NOMO-1 treated with DMSO at 0.1 percent for 48 hours (cell line): ENCODE measurements at regions not wholly inside any gene's neighbourhood (a gene's known extent, or its start where the extent isn't known, plus 50 kb on each side); places are given as distances from the start of the nearest gene placed in this dataset.

Source experiments
- DNase-seq: peaks from one replicate; lab custom pipeline; 2025; ENCODE audit not compliant: unreplicated experiment; lab: John Stamatoyannopoulos, UW

- peak; percentile 59 for DNase-seq
Measured at GRCh38 chr7:18401757-18402156, 93.8 kb upstream of the HDAC9 start.

DNA sequence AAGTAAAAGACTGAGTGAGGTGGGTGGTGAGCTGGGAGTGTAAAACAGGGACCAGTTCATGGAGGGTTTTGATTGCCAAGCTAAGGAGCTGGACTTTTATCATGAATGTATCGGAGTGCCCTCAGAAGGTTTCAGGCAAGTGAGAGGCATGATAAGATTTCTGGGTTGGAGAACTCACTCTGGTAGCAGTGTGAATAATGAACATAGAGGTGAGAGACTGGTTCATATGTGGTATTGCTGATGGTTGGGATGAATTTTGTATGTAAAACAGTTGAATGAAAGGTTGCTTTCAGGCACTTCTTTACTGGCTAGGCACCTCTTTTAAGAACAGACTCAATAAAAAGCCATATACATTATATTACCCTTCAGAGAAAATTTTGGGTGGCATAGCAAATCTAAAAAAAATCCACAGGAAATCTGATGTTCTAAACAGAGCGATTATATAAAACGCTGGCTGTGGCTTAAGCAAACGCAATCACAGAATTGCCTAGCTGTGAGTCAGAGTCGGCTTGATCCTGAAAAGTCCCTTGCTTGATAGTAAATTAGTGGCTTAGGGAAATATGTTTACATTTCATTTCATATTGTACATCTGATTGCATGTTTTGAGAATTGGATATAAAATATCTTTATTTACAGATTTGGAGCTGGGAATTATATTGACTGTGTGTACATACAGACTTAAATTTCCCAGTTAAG lies 92.9 kb upstream of the HDAC9 start:
- no peak for DNase-seq

GRCh38 chr7:18405726-18406125 lies 89.8 kb upstream of the HDAC9 start:
- no peak for DNase-seq

DNA sequence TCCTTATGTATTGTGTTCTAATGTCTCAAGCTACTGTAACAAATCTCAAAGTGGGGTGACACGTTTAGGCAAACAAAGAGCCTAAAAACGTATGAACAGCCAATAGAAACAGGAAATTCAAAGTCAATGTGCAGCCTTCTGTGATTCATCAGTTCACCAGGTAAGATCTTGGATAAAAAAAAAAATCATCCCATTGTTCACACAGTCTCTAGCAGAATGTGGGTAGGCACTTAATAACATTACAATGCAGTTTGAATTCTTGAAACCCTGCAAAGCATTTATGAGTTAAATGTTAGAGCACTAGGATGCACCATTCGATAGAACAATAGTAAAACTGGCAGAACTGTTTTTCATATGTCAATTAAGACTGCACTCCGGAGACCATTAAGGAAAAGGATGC lies 88.2 kb upstream of the HDAC9 start:
- no peak for DNase-seq

DNA sequence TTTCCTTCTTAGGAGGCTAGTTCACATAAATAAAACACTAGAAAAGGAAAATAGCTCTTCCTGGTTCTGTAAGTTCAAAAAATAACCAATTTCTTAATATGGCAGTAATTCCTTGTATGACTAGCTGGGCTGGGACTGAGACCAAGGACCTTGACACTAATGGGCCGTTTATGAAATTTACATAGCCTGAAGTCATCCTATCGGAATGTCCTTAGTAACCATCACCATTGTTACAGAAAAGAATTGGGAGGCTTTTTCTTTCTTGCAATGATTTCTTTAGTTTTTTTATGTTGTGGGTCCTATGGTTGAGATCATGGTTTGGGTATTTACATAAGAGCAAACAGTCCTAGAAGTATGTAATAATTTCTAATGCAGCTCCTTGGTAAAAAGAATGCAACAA lies 87.1 kb upstream of the HDAC9 start:
- DNase-seq, result no peak

- no peak for DNase-seq
Measured at GRCh38 chr7:18408868-18409267, 86.7 kb upstream of the HDAC9 start.

DNA sequence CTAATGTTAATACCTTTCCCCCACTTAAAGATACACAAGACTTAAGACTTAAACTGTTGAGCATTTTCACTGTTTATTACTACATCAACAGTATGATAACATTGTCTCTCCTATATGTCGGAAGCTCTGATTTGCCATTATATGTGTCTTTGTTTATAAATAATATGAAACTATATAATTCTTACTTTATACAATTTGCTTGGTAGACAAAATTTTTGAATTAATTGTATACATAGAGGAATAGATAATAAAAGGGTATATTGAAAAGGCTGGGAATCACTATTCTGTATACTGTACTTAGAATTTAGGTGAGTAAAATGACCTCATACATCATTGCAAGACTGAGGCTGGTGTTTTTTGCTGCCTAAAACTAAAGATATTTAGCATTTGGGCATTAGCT lies 82.1 kb upstream of the HDAC9 start:
- DNase-seq, result no peak

DNA sequence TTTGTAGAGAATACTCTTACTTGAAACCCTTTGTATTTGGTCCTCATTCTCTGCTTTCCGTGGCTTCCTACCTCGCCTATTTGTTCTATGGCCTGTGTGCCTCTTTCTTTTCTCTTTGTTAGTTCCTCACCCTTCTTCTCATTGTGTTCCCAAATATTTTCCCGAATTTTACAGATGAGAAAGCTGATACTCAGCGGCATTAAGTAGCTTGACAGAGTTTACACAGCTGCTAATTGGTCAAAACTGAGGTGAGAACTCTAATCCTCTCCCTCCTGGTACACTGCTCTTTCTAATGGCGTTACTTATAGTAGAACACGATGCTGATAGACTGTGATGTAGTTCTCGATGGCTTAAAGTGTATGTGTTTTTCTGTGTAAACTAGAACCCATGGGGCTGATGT lies 80.7 kb upstream of the HDAC9 start:
- DNase-seq, result no peak

DNA sequence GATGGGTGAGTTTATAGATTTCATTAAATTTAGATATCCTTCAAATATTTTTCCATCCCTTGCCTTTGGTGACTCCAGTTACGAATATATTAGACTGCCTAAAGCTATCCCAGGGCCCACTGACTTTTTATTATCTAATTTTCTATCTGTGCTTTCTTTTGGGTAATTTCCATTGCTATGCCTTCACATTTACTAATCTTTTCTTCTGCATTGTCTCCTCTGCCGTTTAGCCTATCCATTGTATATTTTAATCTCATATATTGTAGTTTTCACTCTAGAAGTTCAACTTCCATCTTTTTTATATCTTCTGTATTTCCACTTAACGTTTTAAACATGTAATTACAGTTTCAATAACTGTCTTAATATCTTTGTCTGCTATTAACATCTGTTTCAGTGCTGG lies 78.6 kb upstream of the HDAC9 start:
- no peak for DNase-seq

DNA sequence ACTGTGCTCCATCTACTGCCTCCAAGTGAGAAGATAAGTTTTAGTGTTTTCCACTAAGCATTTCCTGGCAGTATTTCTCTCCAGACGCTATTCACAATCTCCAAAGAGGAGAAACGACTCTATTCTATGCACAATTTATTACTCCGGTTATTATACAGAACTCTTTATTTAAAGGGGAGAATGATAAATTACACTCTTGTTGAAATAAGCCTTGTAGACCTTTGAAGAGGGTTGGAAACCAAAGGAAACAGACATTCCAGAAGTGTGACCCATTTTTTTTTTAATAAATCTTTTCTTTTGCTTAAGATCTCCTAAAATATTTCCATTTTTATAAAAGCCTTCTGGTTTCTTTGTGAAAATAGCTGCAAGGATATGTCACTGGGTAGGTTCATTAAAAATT lies 76.1 kb upstream of the HDAC9 start:
- DNase-seq, result no peak

DNA sequence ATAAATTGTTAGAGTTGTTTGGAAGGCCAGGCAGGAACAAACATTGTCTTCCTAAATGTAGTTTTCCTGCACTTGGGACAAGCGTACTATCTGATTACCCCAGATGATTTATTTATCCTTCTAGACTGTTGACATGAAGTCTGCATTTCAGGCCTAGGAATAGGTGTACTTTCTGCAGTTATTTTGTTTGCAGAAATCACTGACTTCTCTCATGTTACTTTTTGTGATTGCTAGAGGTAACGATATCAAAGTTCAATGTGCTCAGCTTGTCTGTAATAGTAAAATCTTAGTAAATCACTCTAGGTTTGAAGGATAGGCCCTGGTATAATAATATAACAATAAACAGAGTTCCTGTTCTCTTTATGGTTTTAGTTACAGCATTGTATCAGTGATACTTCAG lies 75.4 kb upstream of the HDAC9 start:
- DNase-seq, result no peak

GRCh38 chr7:18420748-18421147 lies 74.8 kb upstream of the HDAC9 start:
- DNase-seq, result no peak

DNA sequence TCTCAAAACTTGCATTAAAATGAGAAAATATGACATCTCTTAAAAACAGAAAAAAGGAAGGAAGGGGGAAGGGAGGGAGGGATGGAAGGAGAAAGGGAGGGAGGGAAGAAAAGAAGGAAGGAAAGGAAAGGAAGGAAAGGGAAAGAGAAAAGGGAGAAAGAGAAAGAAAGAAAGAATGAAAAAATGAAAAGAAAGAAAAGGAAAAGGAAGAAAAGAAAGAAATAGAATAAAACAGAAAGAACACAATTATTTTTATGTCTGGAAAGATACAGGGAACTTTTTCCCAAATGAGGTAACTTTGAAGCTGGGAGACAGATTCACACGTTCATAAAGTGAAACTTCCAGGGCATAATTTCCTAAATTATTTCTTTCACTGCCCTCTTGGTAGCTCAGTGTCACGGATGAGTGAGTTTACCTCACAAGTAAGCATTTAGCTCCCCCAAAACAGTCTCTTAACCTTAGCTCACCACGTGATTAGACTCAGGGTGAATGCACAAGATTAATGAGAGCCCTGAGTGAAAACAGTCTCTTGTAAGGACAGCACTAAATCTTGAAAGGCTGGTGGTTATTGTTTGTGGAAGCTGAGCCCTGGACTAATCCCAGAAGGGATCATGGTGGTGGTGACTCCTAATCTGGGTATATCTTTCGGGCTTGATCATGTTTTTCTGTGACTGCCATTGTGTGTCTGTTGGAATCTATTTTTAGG lies 74.1 kb upstream of the HDAC9 start:
- DNase-seq, result no peak

- DNase-seq, result no peak
Measured at GRCh38 chr7:18425227-18425626, 70.3 kb upstream of the HDAC9 start.

GRCh38 chr7:18425838-18426445 lies 69.6 kb upstream of the HDAC9 start:
- DNase-seq, result no peak

DNA sequence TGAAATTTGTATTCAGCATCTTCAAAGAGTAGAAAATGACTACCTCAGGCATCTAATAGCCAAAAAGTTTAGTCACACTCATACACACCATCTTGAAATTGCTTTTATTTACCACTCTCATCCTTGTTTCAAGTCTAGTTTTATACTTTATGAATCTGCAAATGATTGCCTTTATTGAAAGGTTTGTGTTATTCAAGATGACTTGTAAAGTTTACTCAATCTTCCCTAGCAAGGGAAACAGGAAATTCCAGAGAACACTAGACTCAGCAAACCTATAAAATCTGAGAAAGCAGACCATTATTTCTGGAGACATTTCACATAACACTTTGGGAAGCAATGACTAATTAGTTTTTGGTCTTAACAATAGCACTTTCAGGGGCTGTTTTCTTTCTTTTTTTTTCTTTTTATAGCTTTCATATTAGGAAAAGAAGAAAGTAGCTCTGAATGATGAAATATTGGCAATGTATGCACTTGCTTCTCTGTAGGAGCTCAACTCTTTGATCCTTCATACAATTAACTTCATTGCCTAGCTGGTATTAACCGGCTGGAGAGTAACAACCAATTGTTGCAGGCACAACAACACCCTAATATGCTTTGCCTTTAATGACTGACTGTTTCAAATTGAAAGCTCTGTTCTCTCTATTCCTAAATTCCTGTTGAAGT lies 68.9 kb upstream of the HDAC9 start:
- no peak for DNase-seq

DNA sequence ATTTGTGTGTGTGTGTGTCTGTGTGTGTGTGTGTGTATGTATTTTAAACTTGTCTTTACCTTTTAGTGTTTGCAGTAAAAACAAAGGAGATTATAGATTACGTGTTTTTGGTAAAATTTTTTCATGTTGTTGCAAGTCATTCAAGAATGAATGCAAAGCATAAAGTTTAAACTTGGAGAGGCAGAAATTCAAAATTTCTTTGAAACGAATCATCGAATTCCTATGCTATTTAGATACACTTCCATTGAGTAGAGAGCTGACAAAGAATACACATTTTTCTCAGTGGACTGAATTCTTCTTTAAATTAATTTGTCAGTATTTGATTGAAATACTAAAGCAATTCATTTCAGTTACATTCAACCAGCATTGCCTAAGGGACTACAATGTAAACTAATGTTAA lies 66.0 kb upstream of the HDAC9 start:
- DNase-seq, result no peak

- DNase-seq, result no peak
Measured at GRCh38 chr7:18430810-18431209, 64.7 kb upstream of the HDAC9 start.

DNA sequence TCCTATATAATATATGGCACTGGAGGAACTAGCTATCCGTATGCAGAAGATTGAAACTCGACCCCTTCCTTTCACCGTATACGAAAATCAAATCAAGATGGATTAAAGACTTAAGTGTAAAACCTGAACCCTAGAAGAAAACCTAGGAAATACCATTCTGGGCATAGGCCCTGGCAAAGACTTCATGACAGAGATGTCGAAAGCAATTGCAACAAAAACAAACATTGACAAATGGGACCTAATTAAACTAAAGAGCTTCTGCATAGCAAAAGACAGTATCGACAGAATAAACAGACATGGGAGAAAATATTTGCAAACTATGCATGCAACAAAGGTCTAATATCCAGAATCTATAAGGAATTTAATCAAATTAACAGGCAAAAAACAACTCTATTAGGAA lies 61.4 kb upstream of the HDAC9 start:
- no peak for DNase-seq

- no peak for DNase-seq
Measured at GRCh38 chr7:18437101-18437500, 58.4 kb upstream of the HDAC9 start.

DNA sequence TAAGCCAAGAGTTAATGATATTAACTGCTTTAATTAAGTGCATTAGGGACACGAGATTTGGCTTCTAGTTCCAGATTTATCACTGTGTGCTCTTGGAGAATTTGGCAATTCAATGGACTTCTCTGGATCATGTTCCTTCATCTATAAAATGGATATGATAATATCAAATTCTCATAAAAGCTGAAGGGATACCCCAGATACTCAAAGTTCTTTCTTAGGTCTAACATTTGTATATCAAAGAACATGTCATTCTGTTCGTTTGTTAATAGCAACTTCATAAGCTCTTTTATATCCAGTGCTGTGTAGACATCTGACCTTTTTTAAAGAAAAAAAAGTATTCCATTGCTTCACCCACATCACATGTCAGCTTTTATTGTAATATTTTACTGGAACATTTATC lies 54.6 kb upstream of the HDAC9 start:
- no peak for DNase-seq

DNA sequence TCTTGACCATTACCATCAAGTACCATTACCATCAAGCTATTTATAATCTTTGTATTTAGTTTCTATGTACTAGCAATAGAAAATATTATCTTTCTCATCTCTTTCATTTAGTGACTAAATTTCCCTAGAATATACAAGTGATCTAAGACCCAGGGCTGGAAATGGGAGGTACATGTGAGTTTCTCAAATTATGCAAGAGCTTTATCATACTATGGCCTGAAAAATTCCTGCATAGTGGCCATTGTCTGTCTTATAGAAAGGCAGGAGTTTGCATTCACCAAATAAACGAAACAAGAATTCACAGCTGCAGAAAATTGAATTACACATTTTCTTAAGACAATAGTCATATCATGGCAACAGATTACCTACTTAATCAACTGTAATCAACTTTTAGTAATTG lies 50.7 kb upstream of the HDAC9 start:
- DNase-seq, result no peak
